HG03025 (cell line): ENCODE measurements at regions not wholly inside any gene's neighbourhood (a gene's known extent, or its start where the extent isn't known, plus 50 kb on each side); places are given as distances from the start of the nearest gene placed in this dataset.

Source experiments
- ATAC-seq: cut with Tn5 transposase; IDR thresholded peaks from one replicate; pipeline ENCODE4 v1.9.1; 2021; ENCODE audit warnings: mild to moderate bottlenecking, moderate library complexity; ENCODE audit not compliant: unreplicated experiment, low FRiP score

DNA sequence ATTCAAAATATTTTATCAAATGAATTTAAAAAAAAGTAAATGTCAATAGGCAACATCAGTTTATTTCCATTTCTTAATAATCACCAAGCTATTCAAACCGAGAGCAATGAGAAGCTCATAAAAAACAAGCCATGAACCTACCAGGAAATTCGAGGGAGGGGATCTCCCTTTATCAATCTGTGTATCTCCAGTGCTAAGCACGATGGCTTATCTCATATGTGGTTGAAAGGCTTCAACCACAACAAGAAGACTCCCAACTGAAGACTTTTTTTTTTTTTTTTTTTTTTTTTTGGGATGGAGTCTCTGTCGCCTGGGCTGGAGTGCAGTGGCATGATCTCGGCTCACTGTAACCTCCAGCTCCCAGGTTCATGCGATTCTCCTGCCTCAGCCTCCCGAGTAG is 833.3 kb downstream of the USP25 start:
- no peak for ATAC-seq

DNA sequence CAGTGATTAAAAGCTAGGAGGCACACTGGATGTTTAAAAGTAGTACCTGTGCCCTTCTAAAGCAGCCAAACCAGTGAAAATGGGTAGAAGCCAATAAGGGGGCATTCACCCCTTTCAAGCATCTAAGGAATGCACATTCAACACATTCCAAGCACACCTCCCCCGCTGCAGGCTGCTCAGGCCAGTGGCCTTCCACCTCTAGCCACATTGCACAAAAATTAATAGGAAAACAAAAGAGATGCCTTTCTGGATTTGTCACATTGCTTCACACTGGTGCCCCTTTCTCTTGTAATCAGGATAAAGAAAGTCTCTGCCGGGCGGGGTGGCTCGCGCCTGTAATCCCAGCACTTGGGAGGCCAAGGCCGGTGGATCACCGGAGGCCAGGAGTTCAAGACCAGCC is 834.0 kb downstream of the USP25 start:
- no peak for ATAC-seq

DNA sequence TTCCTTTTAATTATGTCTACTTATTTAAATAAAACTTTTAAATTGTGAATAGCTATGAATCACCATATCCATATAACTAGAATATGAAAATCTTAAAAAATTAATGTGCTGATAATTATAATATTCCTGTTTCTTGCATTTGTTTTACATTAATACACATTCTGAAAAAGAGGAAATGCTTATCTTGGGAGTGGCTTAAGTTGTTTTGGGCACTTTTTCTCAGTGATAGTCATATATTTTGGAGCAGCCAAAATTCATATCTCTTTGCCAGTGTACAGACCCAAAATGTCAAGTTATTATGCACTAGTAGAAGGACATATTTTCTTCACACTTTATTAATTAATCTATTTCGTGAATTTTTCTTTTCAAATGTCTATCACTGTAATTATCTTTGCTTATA is 838.5 kb downstream of the USP25 start:
- ATAC-seq: no peak

DNA sequence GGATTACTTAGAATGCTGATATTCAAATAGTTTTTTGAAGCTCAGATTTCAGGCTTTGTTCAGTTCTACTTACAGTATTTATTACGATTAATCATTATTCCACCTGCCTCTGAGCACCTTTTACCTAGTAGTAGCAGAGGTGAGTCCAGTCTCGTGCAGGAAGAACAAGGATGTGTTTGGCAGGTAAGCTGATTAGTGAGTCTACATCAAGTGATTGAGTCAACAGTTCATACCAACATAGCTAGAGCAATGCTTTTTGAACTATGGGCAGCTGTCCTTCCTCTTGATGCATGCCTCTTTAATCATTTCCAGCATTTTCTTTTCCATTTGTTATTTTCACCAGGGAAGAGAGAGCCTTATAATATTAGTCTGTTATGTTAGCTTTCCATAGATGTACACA is 838.9 kb downstream of the USP25 start:
- no peak for ATAC-seq

DNA sequence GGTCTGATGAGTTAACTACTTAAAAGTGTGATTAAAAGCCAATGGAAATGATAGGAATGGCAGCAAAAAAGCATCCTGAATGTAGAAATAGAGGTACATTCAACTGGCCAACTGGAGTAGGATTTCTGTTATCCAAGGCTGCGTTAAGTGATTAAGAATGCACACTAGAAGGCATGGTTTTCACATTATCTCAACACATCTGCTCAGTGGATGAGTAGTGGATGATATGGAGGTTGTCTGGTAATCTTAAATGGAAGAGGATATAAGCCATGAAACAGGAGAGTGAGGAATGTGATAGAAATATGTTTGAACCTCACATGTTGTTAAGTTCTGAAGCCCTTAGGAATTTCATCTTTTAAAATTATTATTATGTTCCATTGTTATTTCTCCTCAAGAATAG is 839.9 kb downstream of the USP25 start:
- no peak for ATAC-seq

DNA sequence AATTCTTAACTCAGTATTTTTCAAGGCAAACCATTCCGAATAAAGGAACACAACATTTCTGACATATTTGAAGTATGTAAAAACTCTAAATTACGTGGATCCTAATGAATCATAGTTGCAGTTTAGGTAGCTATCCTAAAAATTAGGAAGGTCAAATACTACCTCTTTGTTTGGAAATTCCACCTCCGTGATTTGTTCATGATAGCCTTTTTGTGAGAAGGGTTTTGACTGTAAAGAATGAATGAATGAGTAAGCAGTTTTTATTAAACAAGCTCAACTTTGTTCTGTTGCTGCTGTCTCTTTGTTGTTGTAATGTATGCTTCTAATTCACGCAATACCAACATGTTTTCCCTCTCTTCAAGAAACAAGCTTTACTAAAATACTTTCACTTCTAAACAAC is 840.4 kb downstream of the USP25 start:
- no peak for ATAC-seq

DNA sequence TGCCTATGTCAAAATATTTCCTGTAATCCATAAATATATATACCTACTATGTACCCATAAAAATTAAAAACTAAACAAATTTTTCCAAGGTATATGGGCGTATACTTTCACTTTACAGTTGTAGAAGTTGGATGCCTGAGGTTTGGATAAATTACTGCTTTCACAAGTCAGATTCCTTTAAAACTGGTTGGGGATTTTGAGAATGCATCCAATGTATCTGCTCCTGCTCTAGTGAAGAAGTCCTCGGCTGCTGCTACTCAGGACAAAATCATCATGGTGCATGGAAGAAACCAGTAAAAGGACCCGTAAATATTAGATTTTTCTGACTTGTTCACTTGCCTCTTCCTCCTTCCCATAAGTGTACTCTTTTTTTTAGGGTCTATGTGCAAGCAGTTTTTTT is 841.1 kb downstream of the USP25 start:
- ATAC-seq: no peak

DNA sequence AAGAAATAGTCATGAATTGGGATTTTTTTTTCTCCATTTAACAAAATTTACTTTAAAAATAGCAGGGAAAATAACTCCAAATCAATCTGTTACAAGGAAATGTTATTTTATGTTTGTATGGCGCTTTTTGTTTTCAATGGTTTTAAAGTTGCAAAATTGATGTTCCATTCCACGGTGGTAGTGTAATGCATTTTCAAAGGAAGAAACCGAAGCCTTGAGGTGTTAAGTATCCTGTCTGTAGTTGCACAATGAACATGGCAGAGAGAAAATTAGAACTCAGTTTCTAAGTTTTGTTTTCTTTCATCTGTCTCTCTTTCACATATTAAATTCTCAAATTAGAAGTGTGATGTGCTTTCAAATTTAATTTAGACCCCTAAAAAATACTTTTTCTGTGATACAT is 841.8 kb downstream of the USP25 start:
- no peak for ATAC-seq

DNA sequence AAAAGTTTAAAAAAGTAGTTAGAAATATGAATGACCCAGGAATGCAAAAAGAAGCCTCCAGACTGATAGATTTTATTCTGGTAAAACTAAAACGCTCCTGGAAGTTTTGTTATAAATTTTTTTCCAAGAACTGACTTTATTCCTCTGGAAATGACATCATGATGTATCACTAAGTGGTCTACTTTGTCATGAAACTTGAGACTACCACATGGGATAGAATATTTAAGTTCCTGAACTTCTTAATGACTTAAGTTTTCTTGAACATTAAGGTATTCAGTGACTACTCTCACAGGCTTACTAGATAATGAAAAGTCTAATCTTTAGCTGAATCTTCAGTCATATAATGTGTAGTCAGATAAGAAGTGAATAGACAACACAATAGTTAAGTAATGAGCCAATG is 842.2 kb downstream of the USP25 start:
- ATAC-seq: no peak

DNA sequence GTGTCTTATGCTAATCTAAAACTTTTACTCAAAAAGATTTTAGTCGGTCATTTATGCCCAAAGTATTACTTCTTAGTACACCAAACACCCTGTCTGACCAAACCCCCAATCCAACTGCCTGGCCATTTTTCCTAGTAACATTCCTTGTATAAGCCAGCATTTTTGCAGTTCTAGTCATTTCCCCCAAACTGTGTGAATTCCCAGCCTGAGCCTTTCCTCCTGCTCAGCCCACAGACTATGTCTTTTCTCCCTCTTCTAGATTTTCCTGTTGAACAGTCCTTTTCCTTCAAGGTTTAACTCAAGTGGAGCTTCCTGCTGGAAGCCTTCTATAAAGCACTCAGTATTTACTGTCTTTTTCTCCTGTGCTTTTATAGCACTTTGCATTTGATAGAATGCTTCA is 843.8 kb downstream of the USP25 start:
- no peak for ATAC-seq

DNA sequence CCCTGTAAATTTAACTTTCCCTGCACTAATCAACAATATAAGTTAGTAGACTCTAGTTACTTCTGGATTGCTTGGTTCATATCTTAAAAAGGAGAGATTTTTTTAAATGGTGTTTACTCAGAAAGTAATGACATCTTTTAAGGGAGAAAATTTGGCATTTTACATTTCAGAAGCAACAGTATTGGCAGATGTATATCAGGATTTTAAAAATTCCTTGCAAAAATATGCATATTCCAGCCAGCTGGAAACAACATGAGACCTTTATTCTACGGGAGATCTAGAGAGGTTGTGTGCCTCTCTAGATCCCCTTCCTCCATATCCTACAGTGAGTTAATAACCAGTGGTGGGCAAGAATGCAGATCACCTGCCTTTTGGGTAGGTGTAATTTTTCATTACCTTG is 848.2 kb downstream of the USP25 start:
- no peak for ATAC-seq

DNA sequence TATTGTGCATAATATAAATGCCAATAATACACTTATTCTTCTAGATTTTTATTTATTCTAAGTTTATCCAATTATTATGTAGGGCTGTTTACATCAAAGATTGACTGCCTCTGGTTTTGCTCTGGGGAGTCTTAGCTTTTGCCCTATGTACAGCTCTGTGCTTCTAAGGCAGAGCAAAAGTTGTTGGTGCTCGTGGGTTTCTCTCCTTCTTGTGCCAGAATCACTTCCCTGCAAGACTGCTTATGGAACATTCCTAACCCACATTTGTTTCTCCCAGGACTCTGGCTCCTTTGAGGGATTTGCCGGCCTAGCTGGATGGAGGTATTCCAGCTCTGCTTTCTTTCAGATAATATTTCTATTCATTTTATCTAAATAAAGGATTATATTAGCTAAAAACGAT is 849.1 kb downstream of the USP25 start:
- no peak for ATAC-seq

DNA sequence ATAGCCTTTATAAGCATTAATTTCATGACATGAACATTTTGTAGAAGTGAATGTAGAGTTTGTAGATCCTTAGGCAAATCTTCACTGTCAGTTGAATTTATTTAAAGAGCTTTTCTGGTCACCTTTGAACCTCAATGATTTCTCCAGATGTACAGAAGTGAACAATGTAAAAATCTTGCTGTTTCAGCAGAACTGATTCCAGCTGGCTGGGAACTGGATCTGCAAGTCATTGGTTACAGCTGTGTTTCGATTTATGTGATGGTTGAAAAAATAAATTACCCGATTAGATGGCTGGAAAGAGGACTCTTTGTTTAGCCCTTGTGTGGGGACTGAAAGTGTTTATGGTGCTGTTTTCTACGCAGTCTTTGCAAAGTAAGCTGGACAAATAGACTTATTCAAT is 849.8 kb downstream of the USP25 start:
- no peak for ATAC-seq

DNA sequence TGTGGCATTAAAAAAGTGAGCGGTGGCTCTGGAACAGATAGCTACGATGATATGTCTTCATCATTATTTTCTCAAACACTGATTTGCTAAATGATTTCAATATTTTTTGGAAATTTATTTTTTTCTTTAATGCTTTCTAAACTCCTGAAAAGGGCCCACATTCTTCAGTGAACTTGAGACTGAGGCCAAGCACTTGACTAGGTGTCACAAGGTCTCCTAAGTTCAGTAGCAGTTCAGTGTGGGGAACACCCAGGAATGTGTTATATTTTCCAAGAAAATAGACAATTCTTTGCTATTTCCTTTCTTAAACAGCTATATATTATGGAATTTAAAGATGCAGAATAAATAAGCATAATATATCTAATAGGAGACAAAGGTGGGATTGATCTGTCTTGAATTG is 850.9 kb downstream of the USP25 start:
- ATAC-seq: no peak

DNA sequence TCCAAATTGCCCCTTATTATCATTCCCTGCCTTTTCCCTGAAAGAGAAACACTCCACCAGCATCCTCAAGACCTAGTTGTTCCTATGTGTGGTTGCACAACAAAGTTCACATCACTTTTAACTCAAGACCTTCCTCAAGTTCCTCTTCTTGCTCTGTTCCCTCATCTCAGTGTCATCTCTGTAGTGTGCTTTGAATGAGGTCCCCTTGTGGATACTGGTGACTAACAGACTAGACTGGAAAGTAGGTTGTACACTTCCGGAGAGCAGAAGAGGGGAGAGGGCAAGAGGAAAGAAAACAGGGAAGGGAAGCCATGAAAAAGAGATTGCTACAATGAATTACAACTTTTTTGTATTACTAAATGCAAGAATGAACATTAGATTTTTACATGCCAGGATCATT is 853.8 kb downstream of the USP25 start:
- no peak for ATAC-seq

DNA sequence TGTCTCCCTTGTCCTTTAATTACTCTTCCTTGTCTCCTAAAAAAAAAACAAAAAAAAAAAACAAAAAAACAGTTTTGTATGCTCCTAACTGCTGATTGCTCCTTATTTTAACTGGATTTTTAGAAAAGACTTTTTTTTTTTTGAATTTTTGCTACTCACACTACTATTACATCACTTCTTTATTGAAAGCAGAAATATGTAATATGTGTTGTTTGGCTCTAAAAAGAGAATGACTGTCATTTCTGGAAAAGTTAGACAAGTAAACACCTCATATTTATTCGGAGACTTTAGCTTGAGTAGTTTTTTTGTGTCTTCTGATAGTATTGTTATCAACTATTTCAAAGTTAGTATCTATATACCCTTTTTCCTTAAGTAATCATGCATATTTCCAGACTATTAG is 855.0 kb downstream of the USP25 start:
- no peak for ATAC-seq

DNA sequence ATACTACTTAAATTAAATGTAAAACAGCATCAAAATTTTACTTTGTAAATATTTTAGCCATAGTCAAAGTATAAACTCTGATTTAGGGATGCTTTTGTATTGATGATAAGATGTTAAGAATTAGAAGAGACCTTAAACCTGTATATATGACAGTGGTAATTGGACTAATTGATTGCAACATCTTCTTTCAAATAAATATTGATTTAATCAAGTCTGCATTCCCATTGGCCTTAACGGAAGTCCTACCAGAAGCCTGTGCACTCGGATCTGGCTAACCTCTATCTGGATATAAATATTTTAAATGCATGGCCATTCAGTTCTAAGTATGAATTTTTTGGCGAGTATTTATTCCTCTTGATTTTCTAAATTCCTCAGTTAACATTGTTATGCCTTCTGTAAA is 856.1 kb downstream of the USP25 start:
- ATAC-seq: no peak

DNA sequence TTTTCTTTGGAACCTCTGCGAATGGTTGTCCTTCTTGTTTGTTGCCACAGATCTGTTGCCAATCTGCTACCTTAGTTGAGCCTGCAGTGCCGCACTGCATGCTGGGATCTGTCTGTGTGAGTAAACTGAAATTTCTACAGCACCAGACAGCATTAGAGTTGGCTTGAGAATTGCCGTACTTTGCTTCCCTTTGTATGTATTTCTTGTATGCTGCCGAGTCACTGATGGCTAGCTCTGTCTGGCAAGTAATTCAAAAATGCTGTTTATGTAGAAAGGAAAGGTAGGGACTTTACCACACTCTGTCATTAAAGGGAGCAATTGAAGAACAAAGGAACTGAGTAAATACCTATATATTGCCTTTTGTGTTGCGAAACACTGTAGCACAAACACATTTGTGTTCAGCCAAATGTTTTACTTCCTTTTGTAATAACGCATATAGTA is 857.4 kb downstream of the USP25 start:
- no peak for ATAC-seq

DNA sequence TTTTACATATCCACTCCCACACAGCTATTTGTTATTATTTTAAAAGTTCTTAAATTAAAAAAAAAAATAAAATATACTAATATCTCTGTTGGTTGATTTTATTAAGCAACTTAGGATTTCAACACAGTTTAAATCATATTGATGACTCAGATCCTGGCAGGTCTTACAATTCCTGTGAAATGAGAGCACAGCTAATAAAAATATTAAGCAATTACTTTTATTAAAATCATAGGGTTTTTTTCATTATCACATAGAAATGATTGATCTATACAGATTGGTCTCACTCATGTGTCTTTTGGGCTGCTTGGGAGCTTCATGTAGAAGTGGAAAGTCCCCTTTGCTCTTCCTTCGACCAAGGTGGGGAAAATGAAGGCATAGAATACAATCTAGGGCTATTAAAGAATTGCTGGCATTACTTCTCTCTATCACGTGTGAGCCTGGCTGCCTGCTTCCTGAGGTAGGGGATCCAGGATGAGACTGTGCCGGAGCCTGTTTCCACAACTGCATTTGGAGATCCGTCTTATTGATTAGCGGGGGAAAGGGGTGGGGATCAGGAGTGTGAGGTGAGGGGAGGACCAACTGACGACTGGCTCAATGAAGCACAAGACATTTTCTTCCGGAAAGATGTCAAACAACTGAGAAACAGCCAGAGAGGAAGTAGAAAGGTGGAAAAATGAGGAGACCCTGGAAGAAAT is 858.0 kb downstream of the USP25 start:
- no peak for ATAC-seq

DNA sequence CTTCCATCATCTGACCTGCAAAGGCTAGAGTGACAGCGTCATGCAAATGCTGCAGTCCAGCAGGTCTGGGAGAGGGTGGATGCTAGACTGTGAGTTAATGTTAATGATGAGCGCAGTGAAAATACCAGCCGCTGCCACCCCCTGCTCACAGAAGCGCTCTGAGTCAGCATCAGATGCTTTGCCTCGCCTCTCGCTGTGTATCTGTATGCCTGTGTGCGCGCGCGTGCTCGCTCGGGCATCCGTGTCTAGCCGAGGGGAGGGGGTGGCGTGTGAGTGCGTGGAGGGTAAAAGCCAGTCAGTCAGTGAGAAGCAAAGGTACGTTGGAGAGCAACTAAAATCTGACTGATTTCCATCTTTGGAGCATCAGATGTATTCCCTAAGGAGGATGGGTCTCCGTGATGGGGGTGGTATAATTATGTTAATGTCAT is 858.7 kb downstream of the USP25 start:
- no peak for ATAC-seq

DNA sequence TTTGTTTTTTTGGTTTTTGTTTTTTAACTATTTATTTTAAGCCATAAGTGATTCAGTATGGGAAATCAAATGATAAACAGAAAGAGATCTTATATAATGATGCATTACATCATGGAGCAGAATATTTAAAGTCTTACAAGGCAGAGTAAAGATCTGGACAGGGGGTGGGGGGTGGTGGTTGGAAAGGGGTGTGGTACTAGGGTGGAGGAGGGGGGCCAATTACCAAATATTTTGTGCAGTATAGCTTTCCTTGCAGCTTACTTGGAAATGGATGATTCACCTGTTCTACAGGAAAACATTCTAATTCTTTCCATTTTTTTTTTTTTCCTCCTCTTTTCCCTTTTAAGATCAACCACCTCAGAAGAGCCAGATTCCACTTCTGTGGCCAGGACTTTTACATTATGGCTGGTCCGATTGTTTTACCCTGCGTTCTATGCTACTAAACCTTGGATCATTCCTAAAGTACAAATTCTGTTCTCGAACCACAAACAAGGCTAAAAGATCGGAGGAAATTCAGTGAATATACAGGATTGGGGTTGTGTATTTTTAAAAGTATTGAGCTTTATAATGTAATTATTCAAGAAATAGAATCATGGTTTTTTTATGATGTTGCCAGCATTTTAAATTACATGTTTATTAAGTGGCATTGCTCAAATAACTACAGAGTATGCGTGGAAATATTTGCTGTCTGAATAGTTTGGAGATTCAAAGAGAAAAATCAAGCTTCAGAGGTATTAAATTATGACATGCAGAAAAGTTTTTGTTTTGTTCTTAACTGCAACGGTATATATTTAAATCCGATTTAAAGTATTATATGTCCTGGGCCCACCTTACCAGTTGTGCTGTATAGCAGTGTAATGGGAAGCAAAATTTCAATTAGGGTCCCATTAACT is 859.5 kb downstream of the USP25 start:
- ATAC-seq: no peak

DNA sequence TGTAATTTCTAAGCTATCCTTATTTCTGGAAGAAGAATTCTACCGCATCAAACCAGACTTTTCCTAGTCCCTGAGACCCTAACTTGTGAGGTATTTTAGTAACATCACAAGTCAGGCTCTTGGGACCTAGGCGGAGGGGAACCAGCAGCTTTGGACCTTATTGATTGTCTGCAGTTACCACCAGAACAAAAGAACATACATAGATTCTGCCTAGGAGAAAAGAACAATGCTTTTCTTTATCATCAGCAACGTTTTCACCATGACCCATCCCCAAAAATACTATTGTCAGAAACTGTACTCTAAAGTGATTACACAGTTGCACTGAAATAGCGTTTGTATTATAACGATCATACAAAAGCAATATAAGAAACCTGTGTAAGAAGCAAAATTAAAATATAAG is 860.4 kb downstream of the USP25 start:
- ATAC-seq: no peak
